Natural killer cell (primary cell): ENCODE measurements at regions not wholly inside any gene's neighbourhood (a gene's known extent, or its start where the extent isn't known, plus 50 kb on each side); places are given as distances from the start of the nearest gene placed in this dataset.

Experiments
- ATAC-seq, 3 donors: fragments of 150-1000 bp in 2 of 3; fragments of 200-7000 bp in 1 of 3; cut with Tn5 transposase; 1 replicate in 1 of 3; 2 replicates in 2 of 3; pipeline ENCODE4 v1.10.0; 2021; ENCODE audit warnings: mild to moderate bottlenecking in 2 of 3, moderate library complexity in 2 of 3
- DNase-seq, 2 donors: peaks; one replicate each; pipeline versions ENCODE4 v3.0.0 to v3.0.0-alpha.2; 2013 to 2021; ENCODE audit warnings: mixed read lengths in 1 of 2
- H3K27ac ChIP-seq: one replicate; pipeline ENCODE4 v1.5.1; 2013; ENCODE audit warnings: mild to moderate bottlenecking, low read length
- H3K27me3 ChIP-seq: one replicate; pipeline ENCODE4 v1.6.1; 2013; ENCODE audit warnings: low read length; ENCODE audit not compliant: control insufficient read depth, insufficient read depth
- H3K36me3 ChIP-seq: one replicate; pipeline ENCODE4 v1.6.1; 2013; ENCODE audit warnings: low read length; ENCODE audit not compliant: control insufficient read depth, insufficient read depth
- H3K4me1 ChIP-seq: one replicate; pipeline ENCODE4 v1.6.1; 2013; ENCODE audit warnings: low read length; ENCODE audit not compliant: control insufficient read depth, insufficient read depth
- H3K4me3 ChIP-seq: one replicate; pipeline ENCODE4 v1.5.1; 2013; ENCODE audit warnings: low read length
- H3K9me3 ChIP-seq: one replicate; pipeline ENCODE4 v1.6.1; 2013; ENCODE audit warnings: low read length; ENCODE audit not compliant: control insufficient read depth, insufficient read depth
- H3K27ac Mint-ChIP-seq, 2 donors: one replicate each; pipeline ENCODE4 v1.8.0; 2022; ENCODE audit warnings: mild to moderate bottlenecking in 2 of 2, mixed read lengths in 2 of 2, moderate library complexity in 1 of 2
- H3K27me3 Mint-ChIP-seq, 2 donors: one replicate each; pipeline ENCODE4 v1.8.0; 2022; ENCODE audit warnings: low read depth in 2 of 2, mixed read lengths in 2 of 2
- H3K36me3 Mint-ChIP-seq: one replicate; pipeline ENCODE4 v1.8.0; 2022; ENCODE audit warnings: mixed read lengths
- H3K4me1 Mint-ChIP-seq, 2 donors: one replicate each; pipeline ENCODE4 v1.8.0; 2022; ENCODE audit warnings: mixed read lengths in 2 of 2
- H3K4me3 Mint-ChIP-seq: one replicate; pipeline ENCODE4 v1.8.0; 2022; ENCODE audit warnings: mild to moderate bottlenecking, moderate library complexity, mixed read lengths
- H3K9me3 Mint-ChIP-seq, 2 donors: one replicate each; pipeline ENCODE4 v1.8.0; 2022; ENCODE audit warnings: mixed read lengths in 2 of 2
- WGBS: methylation state at CpG from one replicate; pipeline ENCODE4 v1.1.7; 2013; ENCODE audit warnings: missing lambda C conversion rate; ENCODE audit not compliant: insufficient coverage; 5-methylcytosine and 5-hydroxymethylcytosine counted together
- intact Hi-C: fragments of 100-400 bp; cut with micrococcal nuclease; formaldehyde crosslinking; loops from one replicate; pipeline ENCODE4 v1.14.2; 2022
- TF ChIP-seq, protein P1 (sequence below): fragments of 200-600 bp; IDR thresholded peaks from one replicate; pipeline ENCODE4 v1.8.0; 2022; ENCODE audit warnings: antibody characterized with exemption

DNA sequence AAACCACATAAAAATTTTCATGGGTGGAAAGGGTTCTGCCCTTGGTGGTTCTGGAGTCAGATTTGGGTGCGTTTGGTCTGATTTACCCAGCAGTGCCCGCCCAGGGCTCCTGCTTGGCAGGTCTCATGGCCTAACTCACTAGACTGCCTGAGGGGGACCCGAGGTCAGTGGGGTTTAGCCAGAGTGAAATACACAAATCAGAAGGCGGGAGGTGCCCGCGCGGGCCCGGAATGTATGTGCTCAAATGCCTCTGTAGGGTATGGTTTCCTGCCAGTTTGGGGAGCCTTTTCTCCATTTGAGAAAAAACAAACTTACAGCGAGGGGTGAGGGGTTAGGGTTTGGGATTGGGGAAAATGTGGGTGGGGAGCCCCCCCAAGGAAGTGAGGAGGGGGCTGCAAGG, 70.9 kb upstream of the POLG start:
- Mint-ChIP-seq H3K4me3 (no peak overlapping the region), H3K9me3 (no peaks in the 10 kb centered on the region), H3K4me1 (peaks cover 18 to 21% of the 10 kb centered on the region in 2 donors), H3K27ac (no peak overlapping the region), H3K36me3 (no peaks in the 10 kb centered on the region), H3K27me3 (peaks cover 73% of the 10 kb centered on the region in 2 donors)
- ATAC-seq (no peak), DNase-seq (no peak)
- Histone ChIP-seq H3K27me3 (peaks cover 75% of the 10 kb centered on the region), H3K4me3 (no peak overlapping the region), H3K4me1 (peaks cover 39% of the 10 kb centered on the region), H3K36me3 (no peaks in the 10 kb centered on the region), H3K27ac (no peak overlapping the region), H3K9me3 (no peaks in the 10 kb centered on the region)
- intact Hi-C loops: no loop called here
- TF ChIP-seq, protein P1, sequence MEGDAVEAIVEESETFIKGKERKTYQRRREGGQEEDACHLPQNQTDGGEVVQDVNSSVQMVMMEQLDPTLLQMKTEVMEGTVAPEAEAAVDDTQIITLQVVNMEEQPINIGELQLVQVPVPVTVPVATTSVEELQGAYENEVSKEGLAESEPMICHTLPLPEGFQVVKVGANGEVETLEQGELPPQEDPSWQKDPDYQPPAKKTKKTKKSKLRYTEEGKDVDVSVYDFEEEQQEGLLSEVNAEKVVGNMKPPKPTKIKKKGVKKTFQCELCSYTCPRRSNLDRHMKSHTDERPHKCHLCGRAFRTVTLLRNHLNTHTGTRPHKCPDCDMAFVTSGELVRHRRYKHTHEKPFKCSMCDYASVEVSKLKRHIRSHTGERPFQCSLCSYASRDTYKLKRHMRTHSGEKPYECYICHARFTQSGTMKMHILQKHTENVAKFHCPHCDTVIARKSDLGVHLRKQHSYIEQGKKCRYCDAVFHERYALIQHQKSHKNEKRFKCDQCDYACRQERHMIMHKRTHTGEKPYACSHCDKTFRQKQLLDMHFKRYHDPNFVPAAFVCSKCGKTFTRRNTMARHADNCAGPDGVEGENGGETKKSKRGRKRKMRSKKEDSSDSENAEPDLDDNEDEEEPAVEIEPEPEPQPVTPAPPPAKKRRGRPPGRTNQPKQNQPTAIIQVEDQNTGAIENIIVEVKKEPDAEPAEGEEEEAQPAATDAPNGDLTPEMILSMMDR: no peak
- 16% methylated on average over 8 of the region's 9 CpGs for WGBS

DNA sequence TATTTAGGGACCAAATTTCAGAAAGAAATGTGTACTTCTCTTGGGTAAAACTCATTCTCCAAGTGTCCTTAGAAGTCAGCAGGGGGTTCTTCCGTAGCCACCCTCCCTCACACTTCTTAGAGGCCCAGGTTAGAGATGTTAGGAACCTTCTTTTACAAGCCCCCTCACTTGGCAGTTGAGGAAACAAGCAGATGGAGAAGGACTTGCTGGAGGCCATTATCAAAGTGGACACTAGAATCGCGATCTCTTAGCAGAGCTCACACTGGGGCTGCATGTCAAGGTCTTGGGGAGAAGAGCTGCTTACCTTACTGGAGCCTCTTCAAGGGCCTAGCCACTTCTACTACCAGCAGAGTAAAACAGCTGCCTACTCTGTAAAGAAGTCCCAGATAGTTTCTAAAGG, 69.4 kb upstream of the POLG start:
- peaks cover 61% of the 10 kb centered on the region in 2 donors for H3K27me3 Mint-ChIP-seq
- H3K27me3 ChIP-seq: peaks cover 63% of the 10 kb centered on the region

DNA sequence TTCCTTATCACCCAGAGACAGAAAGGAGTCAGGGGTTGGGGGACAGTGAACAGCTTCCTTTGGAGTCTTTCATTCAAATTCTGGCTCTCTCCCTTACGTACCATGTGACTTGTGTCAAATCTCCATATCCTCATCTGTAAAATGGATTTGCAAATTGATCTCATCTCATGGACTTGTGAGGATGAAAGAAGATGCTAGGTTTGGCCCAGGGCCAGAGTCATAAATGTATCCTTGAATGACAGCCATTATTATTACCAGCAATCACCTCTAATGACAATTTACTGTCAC, 67.8 kb upstream of the POLG start:
- intact Hi-C loops: no loop called here
- Histone ChIP-seq H3K9me3 (no peaks in the 10 kb centered on the region), H3K4me3 (no peak overlapping the region), H3K4me1 (peaks cover 32% of the 10 kb centered on the region), H3K36me3 (no peaks in the 10 kb centered on the region), H3K27ac (no peak overlapping the region), H3K27me3 (peaks cover 50% of the 10 kb centered on the region)
- Mint-ChIP-seq H3K36me3 (no peaks in the 10 kb centered on the region), H3K27me3 (peaks cover 47 to 48% of the 10 kb centered on the region in 2 donors), H3K4me1 (peaks cover 0 to 6% of the 10 kb centered on the region in 2 donors), H3K27ac (no peak overlapping the region), H3K9me3 (no peaks in the 10 kb centered on the region), H3K4me3 (no peak overlapping the region)
- TF ChIP-seq, protein P1: no peak
- no peak for ATAC-seq
- 33% methylated on average over 1 of the region's 1 CpG for WGBS
- DNase-seq: no peak

More for the DNA sequence above, 69.4 kb upstream of the POLG start:
- H3K4me3 ChIP-seq: no peak overlapping the region
- Mint-ChIP-seq H3K36me3 (no peaks in the 10 kb centered on the region), H3K9me3 (no peaks in the 10 kb centered on the region), H3K4me1 (peaks cover 13 to 16% of the 10 kb centered on the region in 2 donors), H3K27ac (no peak overlapping the region), H3K4me3 (no peak overlapping the region)
- H3K36me3 ChIP-seq: no peaks in the 10 kb centered on the region
- DNase-seq (no peak), ATAC-seq (no peak)
- TF ChIP-seq, protein P1: no peak
- WGBS: 28% methylated on average over 3 of the region's 3 CpGs
- H3K9me3 ChIP-seq: no peaks in the 10 kb centered on the region
- no peak overlapping the region for H3K27ac ChIP-seq
- intact Hi-C loops: no loop called here
- peaks cover 45% of the 10 kb centered on the region for H3K4me1 ChIP-seq

DNA sequence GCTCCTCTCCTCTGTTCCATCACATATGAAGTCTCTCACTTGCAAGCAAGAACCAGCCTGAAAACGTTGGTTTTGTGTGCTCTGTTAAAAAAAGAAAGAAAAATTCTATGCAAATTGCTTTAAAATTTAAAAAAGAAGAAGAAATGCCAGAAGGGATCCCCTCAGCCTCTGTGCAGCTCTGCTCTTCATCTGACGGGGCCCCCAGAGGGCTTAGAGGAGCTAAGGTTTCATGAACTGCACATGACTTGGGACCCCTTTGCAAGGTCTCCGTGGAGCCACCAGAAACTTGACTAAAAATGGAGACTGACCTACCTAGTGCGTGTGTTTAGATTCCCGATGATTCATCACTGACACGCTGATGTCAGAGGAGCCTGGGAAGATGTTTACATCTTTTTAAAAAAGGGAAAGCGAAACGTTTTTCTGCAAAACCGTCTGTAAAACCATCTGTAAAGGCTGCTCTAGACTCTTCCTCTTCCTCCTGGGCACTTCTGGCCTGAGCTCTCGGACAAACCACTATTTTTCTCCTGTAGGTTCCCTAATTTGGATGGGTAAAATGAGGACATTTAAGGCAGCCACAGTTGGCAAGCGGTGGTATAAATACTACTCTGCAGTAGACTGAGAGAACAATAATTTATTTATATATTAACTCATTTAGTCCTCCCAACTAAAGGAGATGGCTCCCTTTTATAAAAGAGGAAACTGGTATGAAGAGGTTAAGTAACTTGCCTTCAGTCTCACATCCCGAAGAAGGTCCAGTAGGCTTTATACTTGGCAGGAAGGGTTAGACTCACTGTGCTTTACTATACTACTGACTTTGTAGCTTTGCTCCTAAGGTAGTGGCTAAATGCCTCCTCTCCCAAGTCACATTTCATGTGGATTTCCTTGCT, 67.2 kb upstream of the POLG start:
- H3K4me1 ChIP-seq: peaks cover 26% of the 10 kb centered on the region
- peak overlapping the region; percentile 73 for H3K4me3 Mint-ChIP-seq
- no peaks in the 10 kb centered on the region for H3K36me3 Mint-ChIP-seq
- no peaks in the 10 kb centered on the region for H3K9me3 Mint-ChIP-seq
- H3K27me3 Mint-ChIP-seq: peaks cover 45 to 47% of the 10 kb centered on the region in 2 donors
- peaks cover 45% of the 10 kb centered on the region for H3K27me3 ChIP-seq
- WGBS: 14% methylated on average over 10 of the region's 12 CpGs
- no peaks in the 10 kb centered on the region for H3K9me3 ChIP-seq
- DNase-seq (no peak), ATAC-seq (no peak)
- no peak overlapping the region for H3K27ac Mint-ChIP-seq
- TF ChIP-seq, protein P1: no peak
- no peaks in the 10 kb centered on the region for H3K36me3 ChIP-seq
- H3K4me1 Mint-ChIP-seq: peaks cover 0 to 6% of the 10 kb centered on the region in 2 donors
- intact Hi-C loops: no loop called here
- no peak overlapping the region for H3K27ac ChIP-seq
- no peak overlapping the region for H3K4me3 ChIP-seq
